Lower leg skin (tissue), 3 donors: ENCODE measurements at regions not wholly inside any gene's neighbourhood (a gene's known extent, or its start where the extent isn't known, plus 50 kb on each side); places are given as distances from the start of the nearest gene placed in this dataset.

Experiments used
- POLR2A ChIP-seq, 2 donors: fragments of 450-650 bp; IDR thresholded peaks; one replicate each; pipeline ENCODE4 v1.6.1; 2016 to 2017; ENCODE audit warnings: antibody characterized with exemption in 2 of 2, mild to moderate bottlenecking in 1 of 2, moderate library complexity in 1 of 2
- TF ChIP-seq, protein P1 (sequence below), 3 donors: fragments of 450-650 bp; IDR thresholded peaks; one replicate each; pipeline ENCODE4 v1.5.1; 2016; ENCODE audit warnings: antibody characterized with exemption in 3 of 3, mild to moderate bottlenecking in 3 of 3, moderate library complexity in 2 of 3

DNA sequence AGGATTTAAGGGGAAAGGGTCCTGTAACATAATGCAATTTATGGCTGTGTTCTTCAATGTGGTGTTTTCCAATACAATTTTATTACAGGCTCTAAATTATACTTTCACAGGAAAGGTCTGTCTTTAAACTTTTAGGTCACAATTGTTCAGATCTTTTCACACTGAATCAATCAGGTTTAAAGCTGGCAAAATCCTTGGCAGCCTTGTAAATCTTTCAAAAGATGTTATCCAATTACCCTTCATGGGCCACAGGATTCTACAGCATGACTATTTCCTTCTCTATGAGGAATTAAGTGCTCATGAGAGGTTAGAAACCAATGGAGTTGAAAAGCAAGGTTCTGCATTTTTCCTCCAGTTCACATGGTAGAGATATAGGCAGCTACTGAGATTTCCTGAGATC is 211.5 kb upstream of the MIR17HG start:
- no peak for TF ChIP-seq POLR2A (IDR thresholded peaks at IDR 0.05)
- TF ChIP-seq, protein P1, sequence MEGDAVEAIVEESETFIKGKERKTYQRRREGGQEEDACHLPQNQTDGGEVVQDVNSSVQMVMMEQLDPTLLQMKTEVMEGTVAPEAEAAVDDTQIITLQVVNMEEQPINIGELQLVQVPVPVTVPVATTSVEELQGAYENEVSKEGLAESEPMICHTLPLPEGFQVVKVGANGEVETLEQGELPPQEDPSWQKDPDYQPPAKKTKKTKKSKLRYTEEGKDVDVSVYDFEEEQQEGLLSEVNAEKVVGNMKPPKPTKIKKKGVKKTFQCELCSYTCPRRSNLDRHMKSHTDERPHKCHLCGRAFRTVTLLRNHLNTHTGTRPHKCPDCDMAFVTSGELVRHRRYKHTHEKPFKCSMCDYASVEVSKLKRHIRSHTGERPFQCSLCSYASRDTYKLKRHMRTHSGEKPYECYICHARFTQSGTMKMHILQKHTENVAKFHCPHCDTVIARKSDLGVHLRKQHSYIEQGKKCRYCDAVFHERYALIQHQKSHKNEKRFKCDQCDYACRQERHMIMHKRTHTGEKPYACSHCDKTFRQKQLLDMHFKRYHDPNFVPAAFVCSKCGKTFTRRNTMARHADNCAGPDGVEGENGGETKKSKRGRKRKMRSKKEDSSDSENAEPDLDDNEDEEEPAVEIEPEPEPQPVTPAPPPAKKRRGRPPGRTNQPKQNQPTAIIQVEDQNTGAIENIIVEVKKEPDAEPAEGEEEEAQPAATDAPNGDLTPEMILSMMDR (IDR thresholded peaks at IDR 0.05) = no peak
